ENCODE measurements at regions not wholly inside any gene's neighbourhood (a gene's known extent, or its start where the extent isn't known, plus 50 kb on each side); places are given as distances from the start of the nearest gene placed in this dataset.

DNA sequence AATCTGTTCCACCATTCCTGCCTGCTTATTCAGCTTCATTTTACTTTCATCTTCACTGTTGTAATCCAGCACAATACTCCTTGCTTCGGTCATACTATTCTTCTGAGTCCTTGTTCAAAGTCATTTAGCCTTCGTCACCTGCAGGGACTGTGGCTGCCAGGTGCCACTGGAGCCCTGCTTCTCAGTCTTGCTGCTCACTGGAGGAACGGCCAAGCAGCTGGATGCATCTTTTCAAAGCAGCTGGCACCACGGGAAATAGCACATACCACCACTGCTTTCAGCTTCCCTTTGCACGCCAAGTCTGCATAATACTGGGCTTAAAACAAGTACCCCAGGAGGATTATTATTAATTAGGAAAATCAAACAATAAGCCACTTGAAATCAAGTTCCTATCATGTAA lies 287.6 kb downstream of the BCHE start:
- no peak overlapping the region for H3K27ac ChIP-seq (ENCODE audit: low read depth, low read length)
- H3K27me3 ChIP-seq (ENCODE audit: insufficient read depth, low read length), result no peaks in the 10 kb centered on the region
- no peak overlapping the region for H3K4me3 ChIP-seq (replicated peaks in 1 of 2; ENCODE audit: low read depth in 1 of 2, low read length in 2 of 2)
- H2AFZ ChIP-seq (ENCODE audit: low read depth, low read length, poor library complexity, severe bottlenecking), result no peak overlapping the region
- RAD21 ChIA-PET (ENCODE audit: low non-redundant PET in 1 of 2, low total read pairs in 2 of 2, uncharacterized antibody in 2 of 2, unreplicated experiment in 2 of 2), result no interaction called here
- no peaks in the 10 kb centered on the region for H4K20me1 ChIP-seq (ENCODE audit: insufficient read depth)
- CTCF ChIA-PET, result no interaction called here
- H3K9me2 ChIP-seq (ENCODE audit: insufficient read depth), result no peaks in the 10 kb centered on the region
- BruUV-seq (replicated peaks), result no TSS peak
- H3K4me2 ChIP-seq (ENCODE audit: low read length), result no peak overlapping the region
- H3K36me3 ChIP-seq (ENCODE audit: control insufficient read depth in 1 of 2, insufficient read depth in 2 of 2, low read length in 2 of 2), result no peaks in the 10 kb centered on the region
- intact Hi-C loops (cut with micrococcal nuclease), result no loop called here
- H3K9me3 ChIP-seq (ENCODE audit: control insufficient read depth in 1 of 2, insufficient read depth in 1 of 2, low read depth in 1 of 2, low read length in 2 of 2), result no peaks in the 10 kb centered on the region
- TF ChIP-seq YY1 (IDR thresholded peaks at IDR 0.05; ENCODE audit: extremely low read depth, insufficient replicate concordance, low read depth, low read length), result no peak
- TF ChIP-seq, protein P1, sequence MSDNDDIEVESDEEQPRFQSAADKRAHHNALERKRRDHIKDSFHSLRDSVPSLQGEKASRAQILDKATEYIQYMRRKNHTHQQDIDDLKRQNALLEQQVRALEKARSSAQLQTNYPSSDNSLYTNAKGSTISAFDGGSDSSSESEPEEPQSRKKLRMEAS (IDR thresholded peaks at IDR 0.05), result no peak
- TF ChIP-seq, protein P2, sequence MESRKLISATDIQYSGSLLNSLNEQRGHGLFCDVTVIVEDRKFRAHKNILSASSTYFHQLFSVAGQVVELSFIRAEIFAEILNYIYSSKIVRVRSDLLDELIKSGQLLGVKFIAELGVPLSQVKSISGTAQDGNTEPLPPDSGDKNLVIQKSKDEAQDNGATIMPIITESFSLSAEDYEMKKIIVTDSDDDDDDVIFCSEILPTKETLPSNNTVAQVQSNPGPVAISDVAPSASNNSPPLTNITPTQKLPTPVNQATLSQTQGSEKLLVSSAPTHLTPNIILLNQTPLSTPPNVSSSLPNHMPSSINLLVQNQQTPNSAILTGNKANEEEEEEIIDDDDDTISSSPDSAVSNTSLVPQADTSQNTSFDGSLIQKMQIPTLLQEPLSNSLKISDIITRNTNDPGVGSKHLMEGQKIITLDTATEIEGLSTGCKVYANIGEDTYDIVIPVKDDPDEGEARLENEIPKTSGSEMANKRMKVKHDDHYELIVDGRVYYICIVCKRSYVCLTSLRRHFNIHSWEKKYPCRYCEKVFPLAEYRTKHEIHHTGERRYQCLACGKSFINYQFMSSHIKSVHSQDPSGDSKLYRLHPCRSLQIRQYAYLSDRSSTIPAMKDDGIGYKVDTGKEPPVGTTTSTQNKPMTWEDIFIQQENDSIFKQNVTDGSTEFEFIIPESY (IDR thresholded peaks at IDR 0.05; ENCODE audit: extremely low read depth, insufficient replicate concordance, low read length), result no peak
- no peak for TF ChIP-seq JUND (IDR thresholded peaks at IDR 0.05)
- TF ChIP-seq TCF7L2 (IDR thresholded peaks at IDR 0.05; ENCODE audit: borderline replicate concordance, extremely low read depth, insufficient read depth, insufficient read length), result no peak
- no peak for TF ChIP-seq FOSL1 (IDR thresholded peaks at IDR 0.05; ENCODE audit: low read depth)
- no peak for TF ChIP-seq EGR1 (IDR thresholded peaks at IDR 0.05; ENCODE audit: low read depth)
- no peak for TF ChIP-seq EZH2 (IDR thresholded peaks at IDR 0.05)
- no peak for TF ChIP-seq EZH2phosphoT487 (IDR thresholded peaks at IDR 0.05; ENCODE audit: borderline replicate concordance)
- TF ChIP-seq, protein P3, sequence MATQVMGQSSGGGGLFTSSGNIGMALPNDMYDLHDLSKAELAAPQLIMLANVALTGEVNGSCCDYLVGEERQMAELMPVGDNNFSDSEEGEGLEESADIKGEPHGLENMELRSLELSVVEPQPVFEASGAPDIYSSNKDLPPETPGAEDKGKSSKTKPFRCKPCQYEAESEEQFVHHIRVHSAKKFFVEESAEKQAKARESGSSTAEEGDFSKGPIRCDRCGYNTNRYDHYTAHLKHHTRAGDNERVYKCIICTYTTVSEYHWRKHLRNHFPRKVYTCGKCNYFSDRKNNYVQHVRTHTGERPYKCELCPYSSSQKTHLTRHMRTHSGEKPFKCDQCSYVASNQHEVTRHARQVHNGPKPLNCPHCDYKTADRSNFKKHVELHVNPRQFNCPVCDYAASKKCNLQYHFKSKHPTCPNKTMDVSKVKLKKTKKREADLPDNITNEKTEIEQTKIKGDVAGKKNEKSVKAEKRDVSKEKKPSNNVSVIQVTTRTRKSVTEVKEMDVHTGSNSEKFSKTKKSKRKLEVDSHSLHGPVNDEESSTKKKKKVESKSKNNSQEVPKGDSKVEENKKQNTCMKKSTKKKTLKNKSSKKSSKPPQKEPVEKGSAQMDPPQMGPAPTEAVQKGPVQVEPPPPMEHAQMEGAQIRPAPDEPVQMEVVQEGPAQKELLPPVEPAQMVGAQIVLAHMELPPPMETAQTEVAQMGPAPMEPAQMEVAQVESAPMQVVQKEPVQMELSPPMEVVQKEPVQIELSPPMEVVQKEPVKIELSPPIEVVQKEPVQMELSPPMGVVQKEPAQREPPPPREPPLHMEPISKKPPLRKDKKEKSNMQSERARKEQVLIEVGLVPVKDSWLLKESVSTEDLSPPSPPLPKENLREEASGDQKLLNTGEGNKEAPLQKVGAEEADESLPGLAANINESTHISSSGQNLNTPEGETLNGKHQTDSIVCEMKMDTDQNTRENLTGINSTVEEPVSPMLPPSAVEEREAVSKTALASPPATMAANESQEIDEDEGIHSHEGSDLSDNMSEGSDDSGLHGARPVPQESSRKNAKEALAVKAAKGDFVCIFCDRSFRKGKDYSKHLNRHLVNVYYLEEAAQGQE (IDR thresholded peaks at IDR 0.05; ENCODE audit: low read depth), result no peak
- no peak for TF ChIP-seq POLR2A (IDR thresholded peaks at IDR 0.05; ENCODE audit: borderline replicate concordance, extremely low read depth, insufficient read depth, insufficient read length)
- TF ChIP-seq SIN3A (IDR thresholded peaks at IDR 0.05; ENCODE audit: low read depth), result no peak
- TF ChIP-seq, protein P4, sequence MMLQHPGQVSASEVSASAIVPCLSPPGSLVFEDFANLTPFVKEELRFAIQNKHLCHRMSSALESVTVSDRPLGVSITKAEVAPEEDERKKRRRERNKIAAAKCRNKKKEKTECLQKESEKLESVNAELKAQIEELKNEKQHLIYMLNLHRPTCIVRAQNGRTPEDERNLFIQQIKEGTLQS (IDR thresholded peaks at IDR 0.05), result no peak
- TF ChIP-seq CEBPB (IDR thresholded peaks at IDR 0.05; ENCODE audit: low read depth), result no peak
- TF ChIP-seq SP1 (IDR thresholded peaks at IDR 0.05; ENCODE audit: low read depth), result no peak
- TF ChIP-seq POLR2AphosphoS5 (IDR thresholded peaks at IDR 0.05; ENCODE audit: low read depth, low read length), result no peak
- no peak for TF ChIP-seq ZNF274 (IDR thresholded peaks at IDR 0.05; ENCODE audit: low read depth, low read length)
- no peak for TF ChIP-seq CBX3 (IDR thresholded peaks at IDR 0.05; ENCODE audit: low read depth)
- no peak for TF ChIP-seq ZFX (IDR thresholded peaks at IDR 0.05)
- no peak for TF ChIP-seq SRF (IDR thresholded peaks at IDR 0.05; ENCODE audit: low read depth)
- no peaks in the 10 kb centered on the region for H3K4me1 ChIP-seq (ENCODE audit: control insufficient read depth in 1 of 2, insufficient read depth in 2 of 2, low read length in 2 of 2)
- DNase-seq (ENCODE audit: low read depth, low spot score) (no peak), ATAC-seq (no peak)
- no peaks in the 10 kb centered on the region for H3K79me2 ChIP-seq (ENCODE audit: insufficient read depth, low read length)
- H3K9ac ChIP-seq (ENCODE audit: low read length), result no peak overlapping the region
- POLR2A ChIA-PET, result no interaction called here
